ENCODE measurements at regions not wholly inside any gene's neighbourhood (a gene's known extent, or its start where the extent isn't known, plus 50 kb on each side); places are given as distances from the start of the nearest gene placed in this dataset.

DNA sequence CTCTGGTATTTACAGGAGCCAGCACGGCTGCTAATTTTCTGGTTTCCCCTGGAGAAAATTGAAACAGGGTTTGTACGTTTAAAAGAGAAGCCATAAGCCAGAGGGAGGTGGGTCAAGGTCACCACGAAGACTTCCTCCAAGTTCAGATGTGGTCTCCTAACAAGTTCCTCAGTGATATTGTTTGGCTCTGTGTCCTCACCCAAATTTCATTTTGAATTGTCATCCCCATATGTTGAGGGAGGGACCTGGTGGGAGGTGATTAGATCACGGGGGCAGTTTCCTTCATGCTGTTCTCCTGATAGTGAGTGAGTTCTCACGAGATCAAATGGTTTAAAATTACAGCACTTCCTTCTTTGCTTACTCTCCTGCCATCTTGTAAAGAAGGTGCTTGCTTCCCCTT is 295.4 kb upstream of the DAB1 start:
- TF ChIP-seq CTCF (conservative IDR thresholded peaks at IDR 0.05) (no peak), EZH2 (IDR thresholded peaks at IDR 0.05; ENCODE audit: low read depth) (no peak)

Data from PC-9 (cell line).